Fibroblast of skin of left biceps (primary cell): ENCODE measurements at regions not wholly inside any gene's neighbourhood (a gene's known extent, or its start where the extent isn't known, plus 50 kb on each side); places are given as distances from the start of the nearest gene placed in this dataset.
"Not testable (repeated sequence)": the region's sequence is repeated elsewhere in the genome, so short reads cannot be mapped to it uniquely, and the experiment has no call there.

ENCODE experiments used
- DNase-seq, 2 experiments: peaks; one replicate each; pipeline ENCODE4 v3.0.0-alpha.2; 2013; ENCODE audit warnings: low read depth in 2 of 2

GRCh38 chr20:10109641-10110040, 74.9 kb downstream of the ANKEF1 start:
- no peak for DNase-seq

DNA sequence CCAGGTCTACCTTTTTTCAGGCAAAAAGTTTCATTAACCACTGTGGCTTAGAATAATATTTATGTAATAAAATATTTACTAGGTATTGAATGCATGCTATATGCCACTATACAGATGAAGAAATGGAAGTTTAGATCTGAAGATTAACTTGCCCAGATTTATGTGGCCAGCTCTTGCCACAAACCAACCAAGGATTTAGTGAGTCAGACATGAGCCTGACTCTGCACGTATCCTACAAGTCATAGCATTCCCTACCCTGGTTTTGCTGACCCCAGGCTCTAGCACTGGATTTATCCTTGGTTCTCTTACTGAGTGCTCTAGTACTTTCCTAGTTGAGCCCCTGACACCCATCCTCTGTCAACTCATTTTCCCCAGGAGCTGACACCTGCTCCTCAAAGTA, 75.4 kb downstream of the ANKEF1 start:
- DNase-seq, result no peak

DNA sequence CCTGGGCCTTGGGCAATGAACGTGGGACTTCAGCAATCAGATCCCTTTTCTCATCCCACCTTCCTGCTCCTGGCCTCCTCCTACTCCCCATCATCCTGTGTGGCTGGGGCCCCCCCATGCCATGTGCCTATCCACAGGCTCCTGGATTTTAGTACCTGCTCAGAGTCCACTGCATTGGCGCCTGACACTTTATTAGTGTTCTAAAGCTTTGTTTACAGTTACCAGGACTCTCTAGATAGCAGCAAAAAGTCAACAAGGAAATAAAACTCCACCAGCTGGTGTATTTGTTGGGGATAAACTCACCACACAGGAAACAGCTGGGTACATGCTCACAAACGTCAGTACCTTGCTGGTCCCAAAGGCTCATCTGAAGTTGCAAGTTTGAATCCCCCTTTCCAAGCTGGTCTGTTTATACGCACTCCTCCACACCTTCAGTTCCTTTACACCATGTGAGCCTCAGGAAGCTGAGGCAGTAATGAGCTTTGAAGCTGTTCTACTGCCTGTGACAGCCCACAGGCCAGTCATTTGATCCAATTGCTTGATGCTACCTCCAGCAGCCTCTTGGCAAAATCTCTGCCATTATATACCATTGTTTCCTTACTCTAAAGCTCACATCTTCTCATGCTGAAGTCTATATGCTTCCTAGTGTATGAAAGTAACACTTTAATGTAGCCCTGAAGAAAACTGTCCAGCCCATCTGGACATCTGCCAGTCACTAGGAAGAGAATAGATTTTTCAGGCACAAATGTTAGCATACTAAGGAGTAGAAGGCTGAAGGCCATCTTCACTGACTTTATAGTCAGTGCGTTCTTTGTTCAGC, 76.6 kb downstream of the ANKEF1 start:
- DNase-seq, result no peak

- DNase-seq, result no peak
Measured at GRCh38 chr20:10111959-10112250, 77.1 kb downstream of the ANKEF1 start.

DNA sequence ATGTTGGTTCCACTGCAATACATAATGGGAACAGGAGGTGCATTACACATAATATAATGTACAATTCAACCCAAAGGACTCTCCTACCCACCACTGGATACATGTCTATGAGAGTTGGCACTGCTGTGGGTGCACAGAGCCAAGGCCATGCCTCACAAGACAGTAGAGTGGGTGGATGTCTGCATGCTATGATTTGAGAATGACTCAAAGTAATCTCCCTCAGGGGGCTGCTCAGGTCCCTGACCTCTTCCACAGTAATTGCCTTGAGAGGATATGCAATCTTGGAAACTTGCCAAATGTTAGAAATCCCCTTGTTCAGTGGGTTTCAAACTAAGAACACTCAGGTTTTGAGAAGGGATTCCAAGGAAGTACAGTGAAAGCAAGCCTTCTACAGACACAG, 79.0 kb downstream of the ANKEF1 start:
- DNase-seq, result no peak

DNA sequence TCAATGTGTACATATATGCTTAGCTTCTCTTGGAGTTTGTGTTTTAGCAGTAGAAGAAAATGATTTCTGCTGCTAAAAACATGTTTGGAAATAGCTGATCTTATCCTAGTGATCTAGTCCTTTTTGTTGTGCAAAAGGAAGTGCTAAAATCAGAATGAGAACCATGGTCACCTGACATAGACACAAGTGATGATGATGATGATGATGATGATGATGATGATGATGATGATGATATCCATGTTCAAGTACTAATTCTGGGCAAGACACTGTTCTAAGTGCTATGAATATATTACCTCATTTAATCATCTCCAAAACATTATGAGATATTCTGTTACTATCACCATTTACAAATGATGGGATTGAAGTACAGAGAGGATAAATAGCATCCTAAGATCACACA, 79.8 kb downstream of the ANKEF1 start:
- no peak for DNase-seq

GRCh38 chr20:10115021-10115420, 80.2 kb downstream of the ANKEF1 start:
- DNase-seq, result peak; percentile 88 to 91

DNA sequence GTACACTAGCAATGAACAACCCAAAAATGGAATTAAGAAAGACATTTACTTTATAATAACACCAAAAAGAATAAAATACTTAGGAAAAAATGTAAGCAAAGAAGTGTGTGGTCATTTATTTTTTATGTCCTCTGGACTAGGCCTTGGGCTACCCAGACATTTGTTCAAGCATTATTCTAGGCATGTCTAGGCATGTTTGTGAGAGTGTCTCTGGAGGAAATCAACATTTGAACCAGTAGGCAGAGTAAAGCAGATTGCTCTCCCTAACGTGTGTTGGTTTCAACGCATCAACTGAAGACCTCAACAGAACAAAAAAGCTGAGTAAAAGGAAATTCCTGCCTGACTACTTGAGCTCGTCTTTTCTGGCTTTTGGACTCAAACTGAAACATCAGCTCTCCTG, 84.5 kb downstream of the ANKEF1 start:
- DNase-seq, result no peak

- DNase-seq, result not testable (repeated sequence)
Measured at GRCh38 chr20:10124883-10125282, 90.1 kb downstream of the ANKEF1 start.

- no peak for DNase-seq
Measured at GRCh38 chr20:10125757-10126156, 91.0 kb downstream of the ANKEF1 start.

GRCh38 chr20:10129749-10130148, 88.9 kb upstream of the SNAP25 start:
- no peak for DNase-seq

- DNase-seq, result peak; percentile 20 to 23
Measured at GRCh38 chr20:10131732-10132345, 86.8 kb upstream of the SNAP25 start.

DNA sequence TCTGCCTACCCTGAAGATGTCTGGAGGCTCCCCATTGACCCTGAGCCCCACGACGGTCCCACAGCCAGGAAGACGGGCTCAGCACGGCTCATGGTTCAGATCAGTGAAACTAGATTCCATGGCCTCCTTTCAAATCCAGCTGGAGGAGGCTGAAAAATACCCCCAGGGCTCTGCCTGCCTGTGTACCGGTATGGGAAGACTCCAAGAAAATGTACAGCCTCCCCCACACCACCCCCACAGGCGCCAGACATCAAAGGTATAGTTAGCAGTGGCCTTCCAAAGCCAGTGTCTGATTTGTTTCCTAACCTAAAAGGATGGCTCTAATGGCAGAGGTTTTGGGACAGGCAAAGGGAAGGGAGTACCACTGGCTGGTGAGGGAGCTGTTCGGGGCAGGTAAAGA, 86.2 kb upstream of the SNAP25 start:
- no peak for DNase-seq

- no peak for DNase-seq
Measured at GRCh38 chr20:10133532-10133931, 85.1 kb upstream of the SNAP25 start.

GRCh38 chr20:10134176-10134575, 84.5 kb upstream of the SNAP25 start:
- no peak for DNase-seq

DNA sequence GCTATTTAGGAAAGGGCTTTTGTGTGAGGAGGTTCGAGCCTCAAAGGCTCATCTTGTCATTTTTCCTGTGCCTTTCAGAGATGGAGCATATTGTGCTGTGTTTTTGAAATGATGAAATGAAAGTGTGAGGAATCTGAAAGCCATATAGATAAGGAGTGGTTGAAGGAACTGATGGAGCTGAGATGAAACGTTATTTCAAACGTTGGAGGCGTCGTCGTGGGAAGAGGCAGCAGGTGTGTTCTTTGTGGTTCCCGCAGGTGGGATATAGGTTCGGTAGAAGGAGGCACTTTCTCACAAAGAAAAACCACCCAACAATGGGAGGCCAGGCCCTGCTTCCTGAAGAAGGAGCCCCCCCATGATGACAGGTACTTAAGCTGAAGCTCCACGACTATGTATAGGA, 83.2 kb upstream of the SNAP25 start:
- DNase-seq, result no peak

DNA sequence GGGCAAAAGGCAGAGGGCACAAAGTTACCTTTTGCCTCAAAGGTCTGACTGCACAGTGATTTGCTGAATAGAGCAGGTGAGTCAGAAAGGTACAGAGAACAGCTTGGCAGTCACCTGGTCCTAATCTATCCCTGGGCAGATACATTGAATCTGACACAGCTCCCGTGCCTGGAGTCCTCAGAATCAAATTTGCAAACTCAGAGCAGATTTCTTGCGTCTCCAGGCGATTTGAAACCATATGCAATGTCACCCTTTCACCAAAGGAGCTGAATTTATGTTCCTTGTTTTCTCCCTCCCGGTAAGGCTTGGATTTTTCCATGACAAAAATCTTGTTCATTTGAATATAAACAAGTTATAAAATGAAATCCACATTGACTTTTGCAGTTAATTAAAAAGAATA, 81.6 kb upstream of the SNAP25 start:
- DNase-seq, result no peak

DNA sequence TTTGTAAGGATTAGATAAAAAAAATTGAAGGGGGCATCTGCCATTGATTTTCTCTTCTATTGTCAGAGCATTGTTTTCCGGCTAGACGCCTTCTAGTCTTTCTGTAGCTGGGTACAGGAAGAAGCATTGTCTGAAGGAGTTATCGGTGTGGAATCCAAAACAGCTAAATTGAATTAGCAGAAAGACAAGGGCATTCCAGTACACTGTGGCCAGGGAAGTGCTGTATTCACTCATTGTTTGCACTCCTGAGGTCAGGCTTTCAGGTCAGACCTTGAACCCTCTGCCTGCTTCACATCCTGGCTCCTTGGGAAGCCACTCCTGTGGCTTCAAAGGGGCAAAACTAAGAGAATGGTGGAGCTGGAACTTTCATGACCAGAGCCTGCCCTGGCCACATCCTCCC, 81.1 kb upstream of the SNAP25 start:
- no peak for DNase-seq

GRCh38 chr20:10157549-10157948, 61.1 kb upstream of the SNAP25 start:
- no peak for DNase-seq

GRCh38 chr20:10167040-10167439, 51.6 kb upstream of the SNAP25 start:
- no peak for DNase-seq

- no peak for DNase-seq
Measured at GRCh38 chr20:10167594-10167993, 51.0 kb upstream of the SNAP25 start.
